ENCODE measurements at regions not wholly inside any gene's neighbourhood (a gene's known extent, or its start where the extent isn't known, plus 50 kb on each side); places are given as distances from the start of the nearest gene placed in this dataset.

- H3K36me3 ChIP-seq: no peaks in the 10 kb centered on the region
- TF ChIP-seq CTCF (IDR thresholded peaks at IDR 0.05): no peak
- no peak for ATAC-seq
- DNase-seq: no peak
- WGBS, 2 donors: 70 to 77% methylated on average over 5 of the region's 5 CpGs
- intact Hi-C loops (cut with DNase I): no loop called here
- H3K4me3 ChIP-seq: no peak overlapping the region
- H3K9me3 ChIP-seq: no peaks in the 10 kb centered on the region
- no peaks in the 10 kb centered on the region for H3K4me1 ChIP-seq
- H3K27me3 ChIP-seq: no peaks in the 10 kb centered on the region
- H3K27ac ChIP-seq: no peak overlapping the region
Measured at GRCh38 chrX:146144039-146144438, 326.4 kb downstream of the SLITRK2 start.

GRCh38 chrX:146154191-146154590 lies 336.6 kb downstream of the SLITRK2 start:
- DNase-seq (no peak), ATAC-seq (no peak)
- Histone ChIP-seq H3K4me1 (no peaks in the 10 kb centered on the region), H3K4me3 (no peak overlapping the region), H3K9me3 (no peaks in the 10 kb centered on the region), H3K27me3 (no peaks in the 10 kb centered on the region), H3K27ac (no peak overlapping the region), H3K36me3 (no peaks in the 10 kb centered on the region)
- 82 to 88% methylated on average over 4 of the region's 4 CpGs for WGBS, 2 donors
- intact Hi-C loops (cut with DNase I): no loop called here
- TF ChIP-seq CTCF (IDR thresholded peaks at IDR 0.05): no peak

DNA sequence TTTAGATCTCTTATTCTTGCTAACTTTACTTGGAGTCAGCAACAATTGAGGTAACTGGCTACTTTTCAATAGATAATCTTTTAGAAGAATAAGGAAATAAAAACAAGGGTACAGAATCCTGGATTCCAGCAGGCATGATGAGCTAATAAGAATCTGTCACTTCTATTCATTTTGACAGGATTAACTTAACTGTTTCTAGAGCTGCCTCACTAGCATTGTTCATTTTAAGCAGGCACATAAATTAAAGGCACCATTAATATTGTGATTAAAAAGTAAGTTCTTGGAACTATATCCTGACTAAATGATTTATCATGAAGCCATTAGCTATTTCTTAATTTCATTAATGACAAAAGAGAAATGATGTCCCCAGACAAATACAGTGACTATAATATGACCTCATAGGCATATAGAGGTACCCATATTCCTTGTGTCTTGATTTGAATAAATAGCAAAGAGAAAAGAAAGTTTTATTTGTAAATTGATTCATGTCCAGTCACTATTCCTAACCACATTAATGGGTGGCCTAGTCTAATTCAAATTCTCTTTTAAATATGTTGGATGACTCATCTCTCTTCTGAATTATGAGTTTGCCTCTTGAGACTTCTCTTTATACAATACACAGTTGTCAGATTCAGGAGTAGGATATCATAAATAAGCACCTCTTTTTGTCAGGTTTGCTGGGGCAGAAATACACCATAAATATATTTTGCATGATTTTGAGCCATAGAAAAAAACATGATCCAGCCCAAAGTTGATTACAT lies 343.0 kb downstream of the SLITRK2 start:
- ATAC-seq (no peak), DNase-seq (no peak)
- no peak for TF ChIP-seq CTCF (IDR thresholded peaks at IDR 0.05)
- intact Hi-C loops (cut with DNase I): no loop called here
- Histone ChIP-seq H3K4me1 (no peaks in the 10 kb centered on the region), H3K9me3 (no peaks in the 10 kb centered on the region), H3K27me3 (no peaks in the 10 kb centered on the region), H3K4me3 (no peak overlapping the region), H3K27ac (no peak overlapping the region), H3K36me3 (no peaks in the 10 kb centered on the region)

DNA sequence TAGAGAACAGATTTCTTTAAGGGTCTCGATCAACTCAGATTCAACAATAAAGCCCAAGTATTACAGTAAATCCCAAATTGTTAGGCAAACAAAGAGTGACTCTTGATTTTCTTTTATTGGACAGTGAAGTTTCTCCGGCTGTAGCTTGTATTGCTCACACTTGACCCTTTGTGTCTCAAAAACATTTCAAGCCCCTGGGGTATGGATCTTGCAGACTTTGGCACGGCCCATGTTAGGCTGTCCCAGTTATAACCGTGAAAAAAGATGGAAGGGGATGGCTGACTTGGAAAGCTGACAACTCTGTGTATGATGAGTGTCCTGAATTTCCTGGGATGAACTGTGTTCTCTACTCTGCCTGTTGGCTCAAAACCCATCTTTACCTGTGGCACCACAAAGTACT lies 356.1 kb downstream of the SLITRK2 start:
- intact Hi-C loops (cut with DNase I): no loop called here
- H3K9me3 ChIP-seq: peaks cover 0 to 3% (median 0%) of the 10 kb centered on the region in 11 donors
- H3K27ac ChIP-seq: no peak overlapping the region
- DNase-seq (no peak), ATAC-seq (no peak)
- H3K4me1 ChIP-seq: no peaks in the 10 kb centered on the region
- no peaks in the 10 kb centered on the region for H3K36me3 ChIP-seq
- no peak overlapping the region for H3K4me3 ChIP-seq
- WGBS, 2 donors: 56 to 75% methylated on average over 4 of the region's 4 CpGs
- no peak for TF ChIP-seq CTCF (IDR thresholded peaks at IDR 0.05)
- no peaks in the 10 kb centered on the region for H3K27me3 ChIP-seq

Measured in heart right ventricle (tissue), 16 donors.